DND-41 (cell line): ENCODE measurements at regions not wholly inside any gene's neighbourhood (a gene's known extent, or its start where the extent isn't known, plus 50 kb on each side); places are given as distances from the start of the nearest gene placed in this dataset.

ENCODE experiments used
- ATAC-seq: fragments of 200-7000 bp; cut with Tn5 transposase; 3 replicates; pipeline ENCODE4 v1.9.1; 2021; ENCODE audit warnings: low read depth; ENCODE audit not compliant: insufficient read depth
- DNase-seq: peaks from one replicate; pipeline ENCODE4 v3.0.0-alpha.2; 2020
- H2AFZ ChIP-seq: 2 replicates; pipeline ENCODE4 v1.6.0; 2012; ENCODE audit warnings: low read depth, low read length
- H3K27ac ChIP-seq: 2 replicates; pipeline ENCODE4 v1.5.1; 2012; ENCODE audit warnings: low read length, inconsistent platforms
- H3K27me3 ChIP-seq: fragments of 200-600 bp; sonication (generic); 2 replicates; pipeline ENCODE4 v1.6.0; 2012; ENCODE audit warnings: low read length, mild to moderate bottlenecking, inconsistent platforms; ENCODE audit not compliant: insufficient read depth, poor library complexity
- H3K36me3 ChIP-seq: 2 replicates; pipeline ENCODE4 v1.5.1; 2012; ENCODE audit warnings: low read length, inconsistent platforms; ENCODE audit not compliant: insufficient read depth
- H3K4me1 ChIP-seq: 2 replicates; pipeline ENCODE4 v1.5.1; 2012; ENCODE audit warnings: mild to moderate bottlenecking, low read length; ENCODE audit not compliant: insufficient read depth
- H3K4me2 ChIP-seq: 2 replicates; pipeline ENCODE4 v1.6.0; 2012; ENCODE audit warnings: mild to moderate bottlenecking, moderate library complexity, low read length, inconsistent platforms; ENCODE audit not compliant: insufficient read depth
- H3K4me3 ChIP-seq, 2 experiments: fragments of 200-600 bp in 1 of 2; shearing (Covaris generic) in 1 of 2; 2 replicates each; pipeline ENCODE4 v1.5.1; 2012 to 2016; ENCODE audit warnings: inconsistent platforms in 2 of 2, low read length in 2 of 2, mild to moderate bottlenecking in 2 of 2, low read depth in 1 of 2, moderate library complexity in 1 of 2
- H3K79me2 ChIP-seq: 2 replicates; pipeline ENCODE4 v1.6.0; 2012; ENCODE audit warnings: low read length, inconsistent platforms; ENCODE audit not compliant: insufficient read depth
- H3K9ac ChIP-seq: 2 replicates; pipeline ENCODE4 v1.6.0; 2012; ENCODE audit warnings: low read depth, mild to moderate bottlenecking, inconsistent platforms, low read length, moderate library complexity
- H3K9me3 ChIP-seq: 2 replicates; pipeline ENCODE4 v1.5.1; 2012; ENCODE audit warnings: low read length, moderate library complexity, mild to moderate bottlenecking, inconsistent platforms; ENCODE audit not compliant: insufficient read depth, severe bottlenecking
- H4K20me1 ChIP-seq: 2 replicates; pipeline ENCODE4 v1.6.0; 2012; ENCODE audit warnings: low read length; ENCODE audit not compliant: insufficient read depth
- CTCF ChIP-seq: IDR thresholded peaks from 2 replicates; pipeline ENCODE4 v1.5.1; 2012; ENCODE audit warnings: borderline replicate concordance, low read length, moderate library complexity, mild to moderate bottlenecking; ENCODE audit not compliant: poor library complexity, severe bottlenecking; ENCODE audit errors: extremely low read depth
- EZH2 ChIP-seq: IDR thresholded peaks from 3 replicates; pipeline ENCODE4 v1.6.1; 2012; ENCODE audit warnings: borderline replicate concordance, low read depth, mild to moderate bottlenecking, moderate library complexity, low read length, inconsistent platforms; ENCODE audit not compliant: severe bottlenecking

- Histone ChIP-seq H2AFZ (no peak overlapping the region), H3K4me1 (no peaks in the 10 kb centered on the region), H3K79me2 (no peaks in the 10 kb centered on the region), H3K9me3 (no peaks in the 10 kb centered on the region), H3K4me3 (no peak overlapping the region), H3K27me3 (no peaks in the 10 kb centered on the region), H3K36me3 (no peaks in the 10 kb centered on the region), H3K4me2 (no peak overlapping the region), H3K9ac (no peak overlapping the region), H3K27ac (no peak overlapping the region), H4K20me1 (no peaks in the 10 kb centered on the region)
- ATAC-seq (no peak), DNase-seq (no peak)
- TF ChIP-seq EZH2 (no peak), CTCF (no peak)
Measured at GRCh38 chr5:179410291-179411160, 65.3 kb upstream of the ADAMTS2 start.

- H3K9me3 ChIP-seq, result no peaks in the 10 kb centered on the region
- no peak overlapping the region for H3K27ac ChIP-seq
- H3K4me3 ChIP-seq, result no peak overlapping the region
- H3K79me2 ChIP-seq, result no peaks in the 10 kb centered on the region
- DNase-seq (no peak), ATAC-seq (no peak)
- TF ChIP-seq EZH2 (no peak), CTCF (no peak)
- no peaks in the 10 kb centered on the region for H3K4me1 ChIP-seq
- H3K27me3 ChIP-seq, result no peaks in the 10 kb centered on the region
- no peak overlapping the region for H2AFZ ChIP-seq
- no peaks in the 10 kb centered on the region for H4K20me1 ChIP-seq
- H3K4me2 ChIP-seq, result no peak overlapping the region
- H3K36me3 ChIP-seq, result no peaks in the 10 kb centered on the region
- H3K9ac ChIP-seq, result no peak overlapping the region
Measured at GRCh38 chr5:179409806-179410205, 64.5 kb upstream of the ADAMTS2 start.

GRCh38 chr5:179408611-179409010, 63.4 kb upstream of the ADAMTS2 start:
- no peak overlapping the region for H3K4me2 ChIP-seq
- no peaks in the 10 kb centered on the region for H4K20me1 ChIP-seq
- no peaks in the 10 kb centered on the region for H3K4me1 ChIP-seq
- DNase-seq (no peak), ATAC-seq (no peak)
- no peak overlapping the region for H3K27ac ChIP-seq
- no peaks in the 10 kb centered on the region for H3K79me2 ChIP-seq
- no peaks in the 10 kb centered on the region for H3K9me3 ChIP-seq
- H2AFZ ChIP-seq, result no peak overlapping the region
- no peaks in the 10 kb centered on the region for H3K27me3 ChIP-seq
- no peak for TF ChIP-seq EZH2
- no peak for TF ChIP-seq CTCF
- H3K4me3 ChIP-seq, result no peak overlapping the region
- no peak overlapping the region for H3K9ac ChIP-seq
- H3K36me3 ChIP-seq, result no peaks in the 10 kb centered on the region
